HG02798 (cell line): ENCODE measurements at regions not wholly inside any gene's neighbourhood (a gene's known extent, or its start where the extent isn't known, plus 50 kb on each side); places are given as distances from the start of the nearest gene placed in this dataset.
"Not testable (repeated sequence)": the region's sequence is repeated elsewhere in the genome, so short reads cannot be mapped to it uniquely, and the experiment has no call there.

Source experiments
- ATAC-seq: cut with Tn5 transposase; IDR thresholded peaks from one replicate; pipeline ENCODE4 v1.9.1; 2021; ENCODE audit warnings: mild to moderate bottlenecking; ENCODE audit not compliant: unreplicated experiment, poor library complexity

DNA sequence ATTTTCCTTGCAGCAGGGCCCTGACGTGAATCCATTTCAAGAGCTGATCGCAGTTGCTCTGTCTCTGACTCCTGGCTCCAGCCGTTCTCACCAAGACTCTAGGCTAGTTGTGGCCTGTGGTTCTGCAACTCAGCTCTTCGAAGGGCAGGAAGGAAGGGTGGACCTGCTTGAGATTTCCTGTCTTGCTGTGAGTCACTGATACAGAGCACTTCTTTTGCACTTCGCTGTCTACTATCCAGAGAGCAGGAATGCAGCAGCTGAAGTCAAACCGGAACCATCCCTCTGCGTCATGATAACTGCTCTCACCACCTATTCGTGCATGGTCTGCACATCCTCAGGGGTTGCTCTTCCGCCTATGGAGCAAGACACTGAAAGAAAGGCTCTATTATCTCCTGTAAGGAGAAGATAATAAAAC, 59.7 kb downstream of the RAP2B start:
- peak; percentile 83 for ATAC-seq

DNA sequence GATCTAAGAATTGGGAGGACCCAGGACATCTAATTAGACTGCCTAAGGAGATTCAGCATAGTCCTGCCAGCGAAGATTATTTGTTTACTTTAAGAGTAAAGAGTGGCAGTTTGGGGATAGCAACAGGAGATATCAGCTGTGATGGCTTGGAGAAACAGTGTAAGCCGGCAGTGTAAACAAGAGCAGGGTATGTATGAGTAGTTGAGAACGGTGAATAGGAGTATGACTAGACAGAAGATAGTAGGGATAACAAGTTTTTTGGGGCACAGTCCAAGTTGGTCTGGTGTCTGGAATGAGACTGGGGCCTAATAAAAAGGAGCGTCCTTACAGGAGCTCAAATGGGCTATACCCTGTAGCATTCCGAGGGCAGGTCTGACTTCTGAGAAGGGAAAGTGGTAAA, 64.9 kb downstream of the RAP2B start:
- ATAC-seq = not testable (repeated sequence)

DNA sequence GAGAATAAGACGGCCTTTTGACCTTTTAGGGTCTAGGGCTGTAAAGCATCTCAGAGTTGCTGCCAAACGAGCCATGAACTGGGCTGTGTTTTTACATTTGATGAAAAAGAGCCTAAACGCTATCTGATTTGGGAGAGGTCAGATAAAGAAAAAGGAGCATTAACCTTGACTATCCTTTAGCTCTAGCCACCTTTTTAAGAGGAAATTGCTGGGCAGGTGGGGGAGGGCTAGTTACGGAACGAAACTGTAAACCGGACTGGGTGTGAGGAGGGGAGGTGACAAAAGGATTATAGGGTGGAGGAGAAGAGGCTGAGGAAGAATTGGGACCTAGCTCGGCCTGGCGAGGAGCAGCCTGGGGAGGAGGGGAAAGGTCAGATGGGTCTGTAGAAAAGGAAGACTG, 68.4 kb downstream of the RAP2B start:
- ATAC-seq = not testable (repeated sequence)

GRCh38 chr3:153231245-153231644, 69.2 kb downstream of the RAP2B start:
- ATAC-seq = not testable (repeated sequence)

- ATAC-seq = not testable (repeated sequence)
Observed at GRCh38 chr3:153232050-153232752, 70.2 kb downstream of the RAP2B start.

GRCh38 chr3:153232851-153233271, 70.8 kb downstream of the RAP2B start:
- ATAC-seq = no peak

GRCh38 chr3:153233986-153234385, 72.0 kb downstream of the RAP2B start:
- ATAC-seq = no peak

GRCh38 chr3:153242896-153243295, 80.9 kb downstream of the RAP2B start:
- ATAC-seq = no peak

GRCh38 chr3:153244961-153245360, 82.9 kb downstream of the RAP2B start:
- ATAC-seq = no peak

DNA sequence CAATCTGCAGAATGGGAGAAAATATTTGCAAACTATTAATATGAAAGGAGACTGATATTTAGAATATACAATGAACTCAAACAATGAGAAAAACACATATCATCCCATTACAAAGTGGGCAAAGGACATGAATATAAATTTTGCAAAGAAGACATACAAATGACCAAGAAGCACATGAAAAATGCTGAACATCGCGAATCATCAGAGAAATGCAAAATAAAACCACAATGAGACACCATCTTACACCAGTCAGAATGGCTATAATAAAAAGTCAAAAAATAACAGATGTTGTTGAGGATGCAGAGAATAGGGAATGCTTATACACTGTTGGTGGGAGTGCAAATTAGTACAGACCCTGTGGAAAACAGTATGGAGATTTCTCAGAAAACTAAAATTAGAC, 83.6 kb downstream of the RAP2B start:
- no peak for ATAC-seq

DNA sequence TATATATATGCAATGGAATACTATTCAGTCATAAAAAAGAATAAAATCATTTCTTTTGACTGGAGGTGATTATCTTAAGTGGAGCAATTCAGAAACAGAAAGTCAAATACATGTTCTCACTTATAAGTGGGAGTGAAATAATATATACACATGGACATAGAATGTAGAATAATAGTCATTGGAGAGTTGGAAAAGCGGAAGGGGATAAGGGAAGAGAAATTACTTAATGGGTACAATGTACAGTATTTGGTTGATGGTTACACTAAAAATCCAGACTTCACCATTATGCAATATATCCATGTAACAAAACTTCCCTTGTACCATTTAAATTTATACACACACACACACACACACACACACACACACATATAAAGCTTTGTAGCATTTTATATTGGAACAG, 84.3 kb downstream of the RAP2B start:
- no peak for ATAC-seq

- no peak for ATAC-seq
Observed at GRCh38 chr3:153246806-153247205, 84.8 kb downstream of the RAP2B start.

- no peak for ATAC-seq
Observed at GRCh38 chr3:153247331-153248330, 85.6 kb downstream of the RAP2B start.

- ATAC-seq = not testable (repeated sequence)
Observed at GRCh38 chr3:153248835-153249234, 86.8 kb downstream of the RAP2B start.

DNA sequence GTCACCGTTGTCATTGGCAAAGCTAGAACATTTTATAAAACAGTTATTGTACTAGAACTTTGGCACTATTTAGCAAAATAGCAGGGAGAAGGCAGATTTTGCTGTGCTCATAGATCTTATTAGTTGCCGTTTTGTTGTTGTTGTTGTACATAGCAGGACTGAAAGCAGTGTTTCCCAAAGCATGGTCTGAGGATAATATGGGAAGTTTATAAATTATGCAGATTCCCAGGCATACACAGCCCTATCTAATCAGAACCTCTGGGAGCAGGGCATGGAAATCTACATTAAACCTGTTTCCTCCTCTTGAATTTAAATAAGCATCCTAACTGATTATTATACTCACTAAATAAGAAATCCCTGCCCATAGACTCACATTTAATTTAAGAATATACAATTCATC, 87.9 kb downstream of the RAP2B start:
- ATAC-seq = no peak

GRCh38 chr3:153250446-153250845, 88.4 kb downstream of the RAP2B start:
- no peak for ATAC-seq

DNA sequence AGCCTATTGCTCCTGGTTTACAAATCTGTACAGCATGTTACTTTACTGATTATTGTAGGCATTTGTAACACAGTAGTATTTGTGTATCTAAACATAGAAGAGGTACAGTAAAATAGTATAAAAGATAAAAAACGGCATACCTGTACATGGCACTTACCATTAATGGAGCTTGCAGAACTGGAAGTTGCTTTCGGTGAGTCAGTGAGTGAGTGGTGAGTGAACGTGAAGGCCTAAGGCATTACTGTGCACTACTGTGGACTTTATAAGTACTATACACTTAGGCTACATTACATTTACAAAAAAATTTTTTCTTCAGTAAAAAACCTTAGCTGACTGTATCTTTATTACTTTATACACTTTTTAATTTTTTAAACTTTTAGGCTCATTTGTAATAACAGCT, 90.9 kb downstream of the RAP2B start:
- no peak for ATAC-seq

DNA sequence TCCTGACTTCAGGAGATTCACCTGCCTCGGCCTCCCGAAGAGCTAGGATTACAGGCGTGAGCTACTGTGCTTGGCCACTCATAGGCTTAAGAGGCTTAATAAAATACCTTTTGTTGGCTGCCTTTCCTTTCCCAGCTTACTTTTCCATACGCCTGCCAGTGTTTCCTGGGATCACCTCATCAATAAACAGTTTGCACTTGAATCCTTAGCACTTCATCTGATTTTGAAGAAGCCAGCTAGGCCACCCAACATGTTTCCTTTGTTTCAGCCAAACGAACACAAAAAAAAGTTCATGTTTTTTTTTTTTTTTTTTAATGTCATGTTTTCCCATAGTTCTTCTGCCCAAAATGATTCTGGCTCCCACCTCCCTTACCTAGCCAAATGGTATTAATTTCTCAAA, 92.3 kb downstream of the RAP2B start:
- no peak for ATAC-seq

DNA sequence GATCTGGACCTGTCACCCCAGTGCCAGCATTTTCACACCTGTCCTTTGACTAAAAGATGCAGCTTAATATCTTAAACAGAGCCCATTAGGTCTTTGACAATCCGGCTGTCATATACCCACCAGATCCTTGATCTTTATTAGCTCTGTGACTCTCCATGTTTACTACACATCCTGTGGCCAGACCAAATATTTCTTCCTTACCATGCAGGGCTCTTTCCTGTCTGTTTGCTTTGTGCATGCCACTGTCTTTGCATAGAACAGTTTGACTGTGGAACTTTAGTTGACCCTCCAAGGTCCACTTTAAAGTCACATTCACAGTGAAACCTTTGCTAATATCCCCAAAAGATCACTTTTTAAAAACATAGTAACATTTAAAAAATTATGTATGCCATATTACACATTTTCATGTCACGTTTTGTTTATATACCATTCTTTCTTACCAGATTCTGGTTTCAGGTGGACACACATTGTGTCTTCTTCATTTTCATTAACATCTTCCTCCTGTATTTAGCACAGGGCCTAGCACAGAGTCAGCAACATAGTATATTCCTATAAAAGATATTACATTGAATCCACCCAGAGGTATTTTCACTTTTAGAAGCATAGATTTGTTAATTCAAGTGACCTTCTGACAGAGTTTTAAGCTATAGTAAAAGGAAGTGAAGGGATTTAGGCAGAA, 95.8 kb downstream of the RAP2B start:
- ATAC-seq = no peak

GRCh38 chr3:153259956-153260355, 97.9 kb downstream of the RAP2B start:
- no peak for ATAC-seq

DNA sequence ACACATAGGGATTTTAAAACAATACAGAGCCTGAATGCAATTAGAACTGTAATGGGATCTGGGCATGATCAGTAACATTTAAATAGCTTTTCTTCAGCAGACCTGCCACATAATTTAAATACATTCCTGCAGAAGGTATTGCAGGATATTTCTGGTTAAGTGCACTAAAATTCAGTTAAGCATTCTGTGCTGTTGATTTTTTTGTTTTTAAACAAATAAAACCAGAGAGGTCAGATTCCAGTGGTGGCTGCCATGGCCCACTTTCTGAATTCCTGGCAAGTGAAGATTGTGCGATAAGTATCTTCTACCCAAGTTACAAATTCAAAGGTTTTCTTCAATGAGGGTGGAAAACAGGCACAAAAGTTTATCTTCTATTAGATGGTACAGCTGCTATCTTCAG, 98.7 kb downstream of the RAP2B start:
- ATAC-seq = no peak
